GM12892 (cell line): ENCODE measurements at regions not wholly inside any gene's neighbourhood (a gene's known extent, or its start where the extent isn't known, plus 50 kb on each side); places are given as distances from the start of the nearest gene placed in this dataset.

ENCODE experiments used
- POLR2A ChIP-seq: IDR thresholded peaks from 2 replicates; pipeline ENCODE4 v1.6.1; 2011; ENCODE audit warnings: low read depth, low read length, control low read depth
- POLR2AphosphoS5 ChIP-seq: IDR thresholded peaks from 2 replicates; pipeline ENCODE4 v1.6.1; 2011; ENCODE audit warnings: low read depth, low read length, control low read depth
- TAF1 ChIP-seq: IDR thresholded peaks from 2 replicates; pipeline ENCODE4 v1.6.1; 2011; ENCODE audit warnings: low read depth, mild to moderate bottlenecking, control low read depth, low read length, borderline replicate concordance

GRCh38 chr10:128511284-128511683, 385.1 kb upstream of the MKI67 start:
- TF ChIP-seq POLR2A (no peak), POLR2AphosphoS5 (no peak), TAF1 (no peak)
